ENCODE measurements at regions not wholly inside any gene's neighbourhood (a gene's known extent, or its start where the extent isn't known, plus 50 kb on each side); places are given as distances from the start of the nearest gene placed in this dataset.

DNA sequence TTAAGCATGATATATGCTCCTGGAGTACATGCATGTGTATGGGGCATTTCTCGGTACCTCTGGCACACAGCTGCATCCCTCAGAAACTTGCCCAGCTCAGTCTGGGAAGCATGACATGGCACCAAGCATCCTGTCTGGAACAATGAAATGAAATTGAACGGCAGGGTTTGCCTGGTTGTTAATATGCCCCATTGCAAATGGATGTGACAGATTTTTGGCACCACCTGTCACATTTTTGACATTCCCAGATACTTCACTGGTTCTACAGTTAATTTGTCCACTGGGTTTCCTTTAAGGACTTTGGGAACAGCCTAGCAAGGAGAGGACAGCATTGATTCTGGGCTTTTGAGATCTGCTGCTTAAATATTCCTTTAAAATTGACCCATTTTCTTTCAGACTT lies 305.8 kb downstream of the TSN start:
- Mint-ChIP-seq H3K27ac (ENCODE audit: unreplicated experiment) (no peak overlapping the region), H3K9me3 (no peaks in the 10 kb centered on the region), H3K27me3 (ENCODE audit: low read depth) (no peaks in the 10 kb centered on the region), H3K4me3 (no peak overlapping the region), H3K36me3 (ENCODE audit: low read depth) (no peaks in the 10 kb centered on the region), H3K4me1 (peaks cover 5% of the 10 kb centered on the region)
- TF ChIP-seq, protein P1, sequence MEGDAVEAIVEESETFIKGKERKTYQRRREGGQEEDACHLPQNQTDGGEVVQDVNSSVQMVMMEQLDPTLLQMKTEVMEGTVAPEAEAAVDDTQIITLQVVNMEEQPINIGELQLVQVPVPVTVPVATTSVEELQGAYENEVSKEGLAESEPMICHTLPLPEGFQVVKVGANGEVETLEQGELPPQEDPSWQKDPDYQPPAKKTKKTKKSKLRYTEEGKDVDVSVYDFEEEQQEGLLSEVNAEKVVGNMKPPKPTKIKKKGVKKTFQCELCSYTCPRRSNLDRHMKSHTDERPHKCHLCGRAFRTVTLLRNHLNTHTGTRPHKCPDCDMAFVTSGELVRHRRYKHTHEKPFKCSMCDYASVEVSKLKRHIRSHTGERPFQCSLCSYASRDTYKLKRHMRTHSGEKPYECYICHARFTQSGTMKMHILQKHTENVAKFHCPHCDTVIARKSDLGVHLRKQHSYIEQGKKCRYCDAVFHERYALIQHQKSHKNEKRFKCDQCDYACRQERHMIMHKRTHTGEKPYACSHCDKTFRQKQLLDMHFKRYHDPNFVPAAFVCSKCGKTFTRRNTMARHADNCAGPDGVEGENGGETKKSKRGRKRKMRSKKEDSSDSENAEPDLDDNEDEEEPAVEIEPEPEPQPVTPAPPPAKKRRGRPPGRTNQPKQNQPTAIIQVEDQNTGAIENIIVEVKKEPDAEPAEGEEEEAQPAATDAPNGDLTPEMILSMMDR (conservative IDR thresholded peaks at IDR 0.05): no peak
- no peak for DNase-seq (ENCODE audit: low read depth, low spot score)

DNA sequence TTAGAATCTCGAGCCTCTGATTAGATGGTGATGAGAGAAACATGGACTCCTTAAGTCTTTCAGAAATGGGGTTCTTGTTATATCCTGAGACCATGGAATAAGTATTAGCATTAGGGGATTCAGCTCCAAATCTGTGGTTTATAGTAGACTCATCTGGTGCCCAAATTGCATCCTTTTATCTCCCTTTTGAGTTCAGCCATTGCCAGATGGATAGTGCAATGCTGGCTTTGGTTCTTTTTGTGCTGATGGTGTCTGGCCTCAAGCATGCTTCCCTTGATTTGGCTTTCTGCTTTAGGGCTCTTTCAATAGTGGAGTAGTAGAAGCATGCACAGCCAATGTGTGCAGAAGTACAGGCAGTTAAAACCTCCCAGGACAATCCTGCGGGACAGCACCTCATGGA lies 306.4 kb downstream of the TSN start:
- no peak overlapping the region for H3K4me3 Mint-ChIP-seq
- H3K27me3 Mint-ChIP-seq (ENCODE audit: low read depth): no peaks in the 10 kb centered on the region
- peaks cover 5% of the 10 kb centered on the region for H3K4me1 Mint-ChIP-seq
- H3K27ac Mint-ChIP-seq (ENCODE audit: unreplicated experiment): no peak overlapping the region
- H3K36me3 Mint-ChIP-seq (ENCODE audit: low read depth): no peaks in the 10 kb centered on the region
- TF ChIP-seq, protein P1 (conservative IDR thresholded peaks at IDR 0.05): no peak
- no peak for DNase-seq (ENCODE audit: low read depth, low spot score)
- no peaks in the 10 kb centered on the region for H3K9me3 Mint-ChIP-seq

DNA sequence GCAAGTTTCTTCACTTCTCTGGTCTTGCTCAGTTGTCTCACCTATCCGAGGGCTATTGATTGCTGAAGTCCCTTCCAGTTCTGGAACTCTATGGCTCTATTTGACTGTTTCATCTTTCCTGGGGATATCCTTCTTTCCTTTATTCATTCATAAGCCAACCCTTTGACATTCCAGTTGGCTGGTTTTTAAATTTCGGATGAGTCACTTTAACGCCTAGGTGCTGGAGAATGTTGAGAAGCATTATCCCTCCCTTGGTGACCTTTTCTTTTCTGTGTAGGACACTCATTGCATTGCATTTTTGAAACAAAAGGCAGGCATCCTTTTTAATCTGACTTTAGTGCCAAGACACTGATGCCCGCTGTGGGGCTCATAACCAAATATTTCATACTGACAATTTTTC lies 307.1 kb downstream of the TSN start:
- no peak for DNase-seq (ENCODE audit: low read depth, low spot score)
- Mint-ChIP-seq H3K36me3 (ENCODE audit: low read depth) (no peaks in the 10 kb centered on the region), H3K4me3 (no peak overlapping the region), H3K27ac (ENCODE audit: unreplicated experiment) (no peak overlapping the region), H3K9me3 (no peaks in the 10 kb centered on the region), H3K27me3 (ENCODE audit: low read depth) (no peaks in the 10 kb centered on the region), H3K4me1 (peaks cover 5% of the 10 kb centered on the region)
- TF ChIP-seq, protein P1 (conservative IDR thresholded peaks at IDR 0.05): no peak

DNA sequence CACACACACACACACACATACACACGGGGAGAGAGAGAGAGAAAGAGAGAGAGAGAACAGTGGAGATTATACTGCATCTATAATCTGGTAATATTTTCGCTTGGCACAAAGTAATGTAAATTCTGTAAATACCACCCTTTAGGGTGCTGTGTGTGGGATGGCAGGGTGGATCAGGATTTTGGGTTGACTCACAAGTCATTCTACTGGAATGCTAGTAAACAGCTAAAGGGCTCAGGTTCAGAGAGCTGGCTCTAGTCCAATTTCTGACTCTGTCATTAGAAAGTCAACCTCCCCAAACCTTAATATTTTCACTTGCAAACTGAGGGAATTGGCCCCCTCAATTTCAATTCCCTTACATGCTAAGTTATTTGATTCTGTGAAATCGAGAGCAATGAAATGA lies 308.3 kb downstream of the TSN start:
- Mint-ChIP-seq H3K36me3 (ENCODE audit: low read depth) (no peaks in the 10 kb centered on the region), H3K4me1 (peaks cover 10% of the 10 kb centered on the region), H3K27ac (ENCODE audit: unreplicated experiment) (no peak overlapping the region), H3K27me3 (ENCODE audit: low read depth) (no peaks in the 10 kb centered on the region), H3K9me3 (no peaks in the 10 kb centered on the region), H3K4me3 (no peak overlapping the region)
- no peak for DNase-seq (ENCODE audit: low read depth, low spot score)
- TF ChIP-seq, protein P1 (conservative IDR thresholded peaks at IDR 0.05): no peak

DNA sequence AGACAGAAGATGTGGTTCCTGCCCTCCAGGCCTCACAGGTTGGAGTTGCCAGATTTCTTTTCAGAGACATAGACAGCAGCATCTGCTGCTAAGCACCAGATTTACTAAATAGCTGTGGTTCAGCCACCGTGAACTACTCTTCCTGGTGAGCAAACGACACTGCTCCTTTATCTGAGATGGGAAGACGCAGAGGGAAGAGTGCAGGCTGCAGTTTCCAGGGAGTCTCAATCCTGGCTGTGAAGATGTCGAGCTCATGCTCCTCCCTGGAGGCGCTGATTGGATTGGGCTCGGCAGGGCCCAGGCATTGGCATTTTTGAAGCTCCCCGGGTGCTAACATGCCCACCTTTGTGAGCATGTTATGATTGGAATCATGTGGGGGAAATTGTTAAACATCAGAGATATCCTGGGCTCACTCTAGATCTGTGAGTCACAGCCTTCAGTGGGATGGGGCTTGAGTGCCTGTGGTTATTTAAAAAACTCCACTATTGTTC lies 314.8 kb downstream of the TSN start:
- no peaks in the 10 kb centered on the region for H3K36me3 Mint-ChIP-seq (ENCODE audit: low read depth)
- H3K4me3 Mint-ChIP-seq: no peak overlapping the region
- TF ChIP-seq, protein P1 (conservative IDR thresholded peaks at IDR 0.05): no peak
- no peaks in the 10 kb centered on the region for H3K27me3 Mint-ChIP-seq (ENCODE audit: low read depth)
- DNase-seq (ENCODE audit: low read depth, low spot score): no peak
- H3K9me3 Mint-ChIP-seq: no peaks in the 10 kb centered on the region
- H3K27ac Mint-ChIP-seq (ENCODE audit: unreplicated experiment): no peak overlapping the region
- peaks cover 11% of the 10 kb centered on the region for H3K4me1 Mint-ChIP-seq

DNA sequence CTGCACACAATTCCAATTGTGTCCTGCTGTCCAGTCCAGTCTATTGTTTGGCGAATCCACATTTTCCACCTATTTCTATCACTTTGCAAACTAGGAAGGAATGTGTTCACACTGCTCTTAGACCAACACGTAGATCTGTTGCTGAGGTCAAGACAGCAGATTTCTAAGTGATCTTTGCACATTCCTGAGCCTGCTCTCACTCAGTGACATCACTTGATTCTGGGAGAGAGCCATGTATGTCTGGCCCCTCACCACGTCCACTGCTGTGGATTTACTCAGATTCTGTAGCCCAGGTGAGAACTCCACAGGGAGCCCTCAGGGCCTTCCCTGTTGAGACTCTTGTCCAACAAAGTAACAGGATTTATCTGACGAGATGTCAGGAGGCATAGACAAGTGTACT lies 317.2 kb downstream of the TSN start:
- Mint-ChIP-seq H3K36me3 (ENCODE audit: low read depth) (no peaks in the 10 kb centered on the region), H3K27ac (ENCODE audit: unreplicated experiment) (no peak overlapping the region), H3K9me3 (no peaks in the 10 kb centered on the region), H3K4me3 (no peak overlapping the region), H3K4me1 (peaks cover 11% of the 10 kb centered on the region), H3K27me3 (ENCODE audit: low read depth) (no peaks in the 10 kb centered on the region)
- no peak for DNase-seq (ENCODE audit: low read depth, low spot score)
- TF ChIP-seq, protein P1 (conservative IDR thresholded peaks at IDR 0.05): no peak

Measured in neural crest cell (in vitro differentiated cells).